Thymus (tissue), 11 donors: ENCODE measurements at regions not wholly inside any gene's neighbourhood (a gene's known extent, or its start where the extent isn't known, plus 50 kb on each side); places are given as distances from the start of the nearest gene placed in this dataset.

Experiments
- DNase-seq, 9 donors: peaks; one replicate each; pipeline ENCODE4 v3.0.0-alpha.2; 2013; ENCODE audit warnings: low spot score in 9 of 9, low read depth in 6 of 9, missing footprints in 1 of 9
- H3K27ac ChIP-seq, 2 donors: one replicate each; pipeline ENCODE4 v1.5.1; 2013; ENCODE audit warnings: control low read depth in 1 of 2, low read depth in 1 of 2, low read length in 1 of 2, mild to moderate bottlenecking in 1 of 2, moderate library complexity in 1 of 2
- H3K27me3 ChIP-seq, 2 donors: one replicate each; pipeline ENCODE4 v1.5.1; 2013; ENCODE audit warnings: low read length in 1 of 2; ENCODE audit not compliant: control insufficient read depth in 2 of 2, insufficient read depth in 1 of 2
- H3K36me3 ChIP-seq, 2 donors: one replicate each; pipeline ENCODE4 v1.5.1; 2013; ENCODE audit warnings: low read length in 1 of 2, mild to moderate bottlenecking in 1 of 2, moderate library complexity in 1 of 2; ENCODE audit not compliant: control insufficient read depth in 2 of 2, insufficient read depth in 2 of 2
- H3K4me1 ChIP-seq, 2 donors: one replicate each; pipeline ENCODE4 v1.5.1; 2013; ENCODE audit warnings: low read length in 2 of 2; ENCODE audit not compliant: control insufficient read depth in 2 of 2, insufficient read depth in 2 of 2
- H3K4me3 ChIP-seq, 2 donors: one replicate each; pipeline ENCODE4 v1.5.1; 2013; ENCODE audit warnings: low read length in 2 of 2, control low read depth in 1 of 2, mild to moderate bottlenecking in 1 of 2
- H3K9me3 ChIP-seq, 2 donors: one replicate each; pipeline ENCODE4 v1.5.1; 2013; ENCODE audit warnings: low read length in 1 of 2, mild to moderate bottlenecking in 1 of 2; ENCODE audit not compliant: control insufficient read depth in 2 of 2, insufficient read depth in 1 of 2
- WGBS: extraction: QIAGEN DNeasy Blood & Tissue Kit; methylation state at CpG from one replicate; pipeline ENCODE4 v1.1.7; 2013; 5-methylcytosine and 5-hydroxymethylcytosine counted together
- donor health status: healthy.

DNA sequence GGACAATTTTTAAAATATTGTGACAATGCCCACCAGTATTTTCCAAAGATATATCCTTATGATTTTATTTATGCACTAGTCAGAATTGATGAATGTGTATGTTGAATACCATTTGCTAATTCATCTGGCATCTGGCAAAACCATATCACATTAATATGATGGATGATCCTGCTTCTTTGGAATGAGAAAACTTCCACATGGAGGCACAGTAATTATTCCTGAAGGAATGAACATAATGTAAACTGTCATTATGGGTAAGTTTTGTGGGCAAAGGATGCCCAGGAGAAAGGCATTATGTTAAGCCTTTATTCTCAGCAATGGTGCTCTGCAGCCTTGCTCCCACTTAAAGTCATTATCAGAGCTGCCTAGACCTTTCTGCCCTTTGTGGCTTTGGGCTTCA is 113.0 kb upstream of the MME start:
- Histone ChIP-seq H3K36me3 (no peaks in the 10 kb centered on the region), H3K4me1 (no peaks in the 10 kb centered on the region), H3K27ac (no peak overlapping the region), H3K27me3 (no peaks in the 10 kb centered on the region), H3K9me3 (no peaks in the 10 kb centered on the region), H3K4me3 (no peak overlapping the region)
- no peak for DNase-seq

DNA sequence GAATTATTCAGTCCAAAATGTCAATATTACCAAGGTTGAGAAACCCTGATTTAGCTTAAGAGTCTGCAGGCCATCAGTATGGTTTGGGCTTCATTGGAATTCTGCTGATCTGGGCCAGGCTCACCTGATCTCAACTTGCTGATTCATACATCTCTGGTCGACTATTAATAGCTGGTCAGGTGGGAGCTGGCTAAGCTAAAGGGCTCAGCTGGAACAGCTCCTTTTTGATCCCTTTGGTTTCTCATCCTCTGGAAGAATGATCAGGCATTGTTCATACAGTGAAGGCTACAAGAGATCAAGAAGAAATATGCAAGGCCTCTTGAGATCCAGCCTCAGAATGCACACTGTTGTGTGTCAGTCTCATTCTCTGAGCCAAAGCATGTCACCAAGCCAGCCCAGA is 123.3 kb upstream of the MME start:
- H3K36me3 ChIP-seq, result no peaks in the 10 kb centered on the region
- no peaks in the 10 kb centered on the region for H3K27me3 ChIP-seq
- no peak overlapping the region for H3K27ac ChIP-seq
- peaks cover 0 to 4% of the 10 kb centered on the region in 2 donors for H3K9me3 ChIP-seq
- WGBS, result 80% methylated on average over 1 of the region's 1 CpG
- H3K4me1 ChIP-seq, result peaks cover 0 to 3% of the 10 kb centered on the region in 2 donors
- H3K4me3 ChIP-seq, result no peak overlapping the region
- no peak for DNase-seq

GRCh38 chr3:154955907-154956533 is 124.1 kb upstream of the MME start:
- Histone ChIP-seq H3K4me1 (peaks cover 0 to 3% of the 10 kb centered on the region in 2 donors), H3K9me3 (peaks cover 0 to 4% of the 10 kb centered on the region in 2 donors), H3K36me3 (no peaks in the 10 kb centered on the region), H3K27me3 (no peaks in the 10 kb centered on the region), H3K27ac (no peak overlapping the region), H3K4me3 (no peak overlapping the region)
- WGBS, result 99% methylated on average over 2 of the region's 2 CpGs
- DNase-seq, result no peak

DNA sequence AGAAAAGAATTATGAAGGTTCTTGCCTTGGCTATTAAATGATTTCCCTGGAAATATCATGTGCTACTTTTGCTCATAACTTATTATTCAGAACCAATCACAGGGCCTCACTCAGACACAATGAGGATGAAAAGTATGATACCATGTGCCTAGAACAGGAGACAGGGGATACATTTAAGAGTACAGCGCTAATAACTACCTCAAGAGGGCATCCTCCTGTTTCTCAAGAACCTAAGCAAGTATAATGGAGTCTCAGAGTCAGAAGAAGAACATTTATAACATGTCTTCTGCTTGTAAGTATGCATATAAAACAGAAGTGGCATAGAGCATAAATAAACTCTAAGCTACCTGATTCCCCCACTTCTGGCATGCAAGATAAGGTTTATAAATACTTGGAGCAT is 125.4 kb upstream of the MME start:
- peak in 4 of 9 donors; percentile 4 to 47 (median 12) for DNase-seq
- no peak overlapping the region for H3K27ac ChIP-seq
- 62% methylated on average over 1 of the region's 1 CpG for WGBS
- no peaks in the 10 kb centered on the region for H3K27me3 ChIP-seq
- H3K4me3 ChIP-seq, result no peak overlapping the region
- no peaks in the 10 kb centered on the region for H3K36me3 ChIP-seq
- H3K4me1 ChIP-seq, result peaks cover 0 to 3% of the 10 kb centered on the region in 2 donors
- peaks cover 0 to 4% of the 10 kb centered on the region in 2 donors for H3K9me3 ChIP-seq

DNA sequence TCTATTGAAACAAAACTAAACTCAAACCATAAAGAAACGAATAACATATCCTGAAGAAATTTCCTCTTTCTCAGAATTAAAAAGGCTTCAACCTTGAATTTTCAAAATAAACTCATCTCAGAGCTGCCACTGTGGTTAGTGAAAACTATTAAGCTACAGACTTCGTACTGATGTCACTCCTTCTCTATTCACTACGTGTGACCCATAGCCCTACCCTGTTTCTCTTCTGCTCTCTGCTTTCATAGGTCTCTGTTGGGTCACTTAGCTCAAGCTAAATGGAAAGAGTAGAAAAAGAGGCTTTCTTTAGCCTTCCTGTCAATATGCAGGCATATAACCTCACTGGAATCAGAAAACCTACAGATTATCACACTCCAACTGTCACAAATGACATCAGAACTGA is 126.6 kb upstream of the MME start:
- Histone ChIP-seq H3K4me1 (peaks cover 0 to 3% of the 10 kb centered on the region in 2 donors), H3K36me3 (no peaks in the 10 kb centered on the region), H3K4me3 (no peak overlapping the region), H3K9me3 (peaks cover 0 to 4% of the 10 kb centered on the region in 2 donors), H3K27ac (no peak overlapping the region), H3K27me3 (no peaks in the 10 kb centered on the region)
- DNase-seq, result no peak
- 31% methylated on average over 3 of the region's 3 CpGs for WGBS

DNA sequence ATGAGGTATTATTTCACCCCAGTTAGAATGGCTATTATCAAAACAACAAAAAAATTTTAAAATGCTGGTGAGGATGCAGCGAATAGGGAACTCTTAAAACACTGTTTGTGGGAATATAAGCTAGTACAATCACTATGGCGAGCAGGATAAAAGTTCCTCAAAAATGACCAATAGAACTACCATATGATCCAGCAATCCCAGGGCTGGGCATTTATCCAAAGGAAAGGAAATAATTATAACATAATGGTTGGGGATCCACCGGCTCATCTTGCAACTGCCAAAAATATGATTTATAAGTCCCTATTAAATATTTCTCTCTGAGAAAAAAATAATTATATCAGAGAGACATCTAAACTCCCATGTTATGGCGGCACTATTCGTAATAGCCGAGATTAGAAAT is 127.6 kb upstream of the MME start:
- H3K9me3 ChIP-seq, result no peaks in the 10 kb centered on the region
- H3K4me1 ChIP-seq, result peaks cover 0 to 3% of the 10 kb centered on the region in 2 donors
- H3K4me3 ChIP-seq, result no peak overlapping the region
- no peaks in the 10 kb centered on the region for H3K27me3 ChIP-seq
- 96% methylated on average over 6 of the region's 6 CpGs for WGBS
- no peak for DNase-seq
- H3K27ac ChIP-seq, result no peak overlapping the region
- H3K36me3 ChIP-seq, result no peaks in the 10 kb centered on the region

DNA sequence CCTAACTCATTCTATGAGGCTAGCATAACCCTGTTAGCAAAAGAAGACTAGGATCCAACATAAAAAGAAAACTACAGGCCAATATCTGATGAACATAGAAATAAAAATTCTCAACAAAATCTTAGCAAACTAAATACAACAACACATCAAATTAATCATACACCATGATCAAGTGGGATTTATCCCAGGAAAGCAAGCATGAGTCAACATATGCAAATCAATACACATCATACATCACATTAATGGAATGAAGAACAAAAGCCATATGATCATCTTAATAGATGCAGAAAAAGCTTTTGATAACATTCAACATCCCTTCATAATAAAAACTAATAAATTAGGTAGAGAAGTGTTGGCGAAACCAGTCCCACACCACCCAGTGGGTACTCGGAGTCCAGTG is 136.1 kb upstream of the MME start:
- Histone ChIP-seq H3K4me1 (no peaks in the 10 kb centered on the region), H3K36me3 (no peaks in the 10 kb centered on the region), H3K27me3 (no peaks in the 10 kb centered on the region), H3K27ac (no peak overlapping the region), H3K9me3 (peaks cover 0 to 16% of the 10 kb centered on the region in 2 donors), H3K4me3 (no peak overlapping the region)
- whole genome bisulfite sequencing, result 100% methylated on average over 2 of the region's 2 CpGs
- DNase-seq, result no peak

GRCh38 chr3:154942827-154943226 is 137.3 kb upstream of the MME start:
- Histone ChIP-seq H3K4me3 (no peak overlapping the region), H3K27me3 (no peaks in the 10 kb centered on the region)

DNA sequence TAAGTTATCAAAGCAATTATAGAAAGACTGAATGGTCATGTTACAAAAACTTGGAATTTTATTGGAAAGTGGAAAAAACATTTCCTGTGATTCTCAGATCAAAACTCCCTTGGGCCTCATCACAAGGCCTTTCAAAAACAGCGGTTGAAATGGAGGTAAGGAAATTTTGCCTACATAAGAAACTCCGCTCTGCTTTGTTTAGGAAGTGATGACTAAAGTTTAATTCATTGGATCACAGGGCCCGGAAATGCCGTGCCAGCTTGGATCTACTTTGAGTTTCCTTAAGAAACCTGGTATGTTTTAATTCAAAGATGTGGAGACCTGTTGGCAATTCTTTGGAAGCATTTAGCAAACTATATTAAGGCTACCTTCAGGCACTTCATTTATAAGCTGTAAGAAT is 143.9 kb upstream of the MME start:
- no peak for DNase-seq
- Histone ChIP-seq H3K4me1 (peaks cover 0 to 2% of the 10 kb centered on the region in 2 donors), H3K27me3 (no peaks in the 10 kb centered on the region), H3K9me3 (peaks cover 0 to 17% of the 10 kb centered on the region in 2 donors), H3K27ac (no peak overlapping the region), H3K36me3 (no peaks in the 10 kb centered on the region), H3K4me3 (no peak overlapping the region)
- 96% methylated on average over 4 of the region's 4 CpGs for WGBS

More at GRCh38 chr3:154942827-154943226, 137.3 kb upstream of the MME start:
- no peak overlapping the region for H3K27ac ChIP-seq
- no peaks in the 10 kb centered on the region for H3K36me3 ChIP-seq
- H3K9me3 ChIP-seq, result peaks cover 0 to 17% of the 10 kb centered on the region in 2 donors
- no peak for DNase-seq
- no peaks in the 10 kb centered on the region for H3K4me1 ChIP-seq
